T follicular helper cell (primary cell): ENCODE measurements at regions not wholly inside any gene's neighbourhood (a gene's known extent, or its start where the extent isn't known, plus 50 kb on each side); places are given as distances from the start of the nearest gene placed in this dataset.
"Not testable (repeated sequence)": the region's sequence is repeated elsewhere in the genome, so short reads cannot be mapped to it uniquely, and the experiment has no call there.

ENCODE experiments used
- DNase-seq: peaks from one replicate; pipeline ENCODE4 v3.0.0-alpha.2; 2020; ENCODE audit warnings: low read depth

- no peak for DNase-seq
Measured at GRCh38 chr12:107590413-107590812, 95.2 kb upstream of the PWP1 start.

GRCh38 chr12:107590814-107591375 lies 94.7 kb upstream of the PWP1 start:
- DNase-seq, result no peak

- no peak for DNase-seq
Measured at GRCh38 chr12:107593713-107594381, 91.8 kb upstream of the PWP1 start.

DNA sequence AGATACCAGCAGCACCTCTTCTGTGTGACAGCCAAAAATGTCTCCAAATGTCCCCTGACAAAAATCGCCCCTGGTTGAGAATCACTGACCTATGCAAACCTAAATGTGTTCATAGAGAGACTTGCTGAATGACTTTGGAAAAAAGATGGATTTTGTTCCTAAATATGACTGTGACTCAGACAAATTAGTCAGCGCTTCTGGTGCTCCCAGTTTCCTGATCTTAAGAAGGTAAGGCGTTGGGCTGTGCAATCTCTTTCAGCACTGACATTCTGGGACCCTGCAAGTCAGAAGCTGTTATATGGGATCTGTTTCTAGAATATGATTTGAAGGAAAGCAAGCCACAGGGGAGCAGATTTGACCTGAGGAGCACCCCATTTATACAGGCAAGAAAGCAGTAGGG lies 90.6 kb upstream of the PWP1 start:
- no peak for DNase-seq

GRCh38 chr12:107597695-107598410 lies 87.7 kb upstream of the PWP1 start:
- DNase-seq, result no peak

DNA sequence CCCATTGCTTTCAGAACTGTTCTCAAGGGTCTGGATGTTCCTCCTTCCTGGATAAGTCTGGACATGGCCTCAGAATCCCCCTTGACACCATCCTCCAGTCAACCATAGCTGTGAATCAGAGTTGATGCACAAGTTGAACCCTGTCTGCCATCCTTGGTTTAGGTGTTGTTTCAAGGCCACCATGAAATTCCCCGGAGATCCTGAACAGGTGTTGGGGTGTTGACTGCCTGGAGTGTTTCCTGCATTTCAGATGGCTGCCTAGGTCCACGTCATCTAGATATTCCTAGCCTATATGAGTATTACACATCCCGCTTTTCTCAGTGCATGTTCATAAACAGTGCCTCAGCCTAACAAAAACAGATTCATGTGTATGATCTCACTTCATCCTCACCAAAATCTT lies 86.7 kb upstream of the PWP1 start:
- DNase-seq, result no peak

DNA sequence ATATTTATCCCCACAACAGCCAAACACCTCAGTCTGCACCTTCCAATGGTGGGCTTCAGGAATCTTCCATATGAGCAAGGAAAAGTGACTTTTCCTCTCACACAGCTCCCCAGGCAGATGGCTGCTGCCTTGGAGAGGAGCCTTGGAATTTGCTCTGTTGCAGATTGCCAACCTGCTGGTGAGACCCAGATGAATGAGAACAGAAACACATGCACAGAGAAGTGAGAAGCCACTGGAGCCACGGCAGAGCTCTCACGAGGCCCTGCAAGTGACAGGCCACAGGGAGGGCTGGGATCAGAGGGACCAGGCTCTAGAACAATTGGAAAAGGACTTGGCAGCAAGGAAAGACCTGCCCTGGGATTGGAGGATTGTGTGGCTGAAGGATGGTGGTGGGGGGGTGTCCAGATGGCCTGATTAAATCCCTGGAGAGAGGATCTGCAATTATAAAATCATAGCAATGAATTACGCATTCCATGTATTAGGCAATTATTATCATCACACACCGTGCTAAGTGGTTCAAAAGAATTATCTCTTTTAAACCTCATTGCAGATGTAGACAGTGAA lies 84.9 kb upstream of the PWP1 start:
- no peak for DNase-seq

DNA sequence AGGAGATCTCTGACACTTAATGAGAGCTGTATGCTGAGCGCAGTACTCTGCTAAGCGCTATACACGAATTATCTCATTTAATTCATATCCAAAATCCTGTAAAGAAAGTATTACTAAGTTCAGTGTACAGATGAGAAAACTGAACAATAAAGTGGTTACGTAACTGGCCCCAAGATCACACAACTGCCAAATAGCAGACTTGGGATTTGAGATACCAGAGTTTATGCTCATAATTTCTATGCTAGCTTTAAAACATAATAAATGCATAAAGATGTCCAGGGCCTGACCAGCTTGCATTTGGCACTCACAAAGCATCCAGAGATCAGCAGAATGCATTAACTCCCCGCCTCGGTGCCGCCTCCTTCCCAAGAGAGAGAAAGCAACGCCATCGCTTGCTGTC lies 83.2 kb upstream of the PWP1 start:
- DNase-seq, result no peak

DNA sequence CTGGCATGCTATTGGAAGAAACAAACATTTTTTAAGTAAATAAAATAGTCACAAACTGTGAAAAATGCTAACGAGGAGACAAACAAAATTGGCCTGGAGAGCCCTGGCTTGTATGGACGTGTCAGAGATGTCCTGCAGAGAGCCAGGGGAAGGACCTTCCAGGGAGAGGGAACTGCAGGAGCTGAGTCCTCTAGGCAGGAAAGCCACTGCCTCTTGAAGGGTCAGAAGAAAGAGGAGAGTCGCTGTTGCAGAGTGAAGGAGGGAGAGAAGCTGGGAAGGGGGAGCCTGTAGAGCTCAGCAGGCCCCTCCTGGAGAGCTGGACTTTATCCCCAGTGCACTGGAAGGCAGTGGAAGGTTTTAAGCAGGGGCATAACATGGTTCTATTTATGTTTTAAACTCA lies 80.3 kb upstream of the PWP1 start:
- no peak for DNase-seq

GRCh38 chr12:107607464-107608392 lies 77.9 kb upstream of the PWP1 start:
- DNase-seq, result peak; percentile 72

- not testable (repeated sequence) for DNase-seq
Measured at GRCh38 chr12:107608779-107609178, 76.8 kb upstream of the PWP1 start.

GRCh38 chr12:107610021-107610859 lies 75.4 kb upstream of the PWP1 start:
- DNase-seq, result no peak

DNA sequence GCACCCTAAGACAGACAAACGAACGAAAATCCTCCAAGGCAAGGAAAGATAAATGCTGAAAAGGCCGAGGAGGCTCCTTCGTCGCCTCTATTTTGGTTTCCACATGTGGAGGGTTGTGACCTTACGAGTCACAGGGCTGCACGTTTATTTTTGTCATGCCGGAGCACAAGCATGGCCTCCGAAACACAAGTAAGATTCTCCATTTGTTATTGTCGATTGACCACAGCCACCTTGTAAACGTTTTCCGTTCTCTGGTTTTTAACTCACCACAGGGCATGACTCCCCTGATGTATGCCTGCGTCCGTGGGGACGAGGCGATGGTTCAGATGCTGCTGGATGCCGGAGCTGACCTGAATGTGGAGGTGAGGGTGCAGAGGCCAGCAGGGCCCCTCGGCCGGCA lies 73.1 kb upstream of the PWP1 start:
- no peak for DNase-seq

DNA sequence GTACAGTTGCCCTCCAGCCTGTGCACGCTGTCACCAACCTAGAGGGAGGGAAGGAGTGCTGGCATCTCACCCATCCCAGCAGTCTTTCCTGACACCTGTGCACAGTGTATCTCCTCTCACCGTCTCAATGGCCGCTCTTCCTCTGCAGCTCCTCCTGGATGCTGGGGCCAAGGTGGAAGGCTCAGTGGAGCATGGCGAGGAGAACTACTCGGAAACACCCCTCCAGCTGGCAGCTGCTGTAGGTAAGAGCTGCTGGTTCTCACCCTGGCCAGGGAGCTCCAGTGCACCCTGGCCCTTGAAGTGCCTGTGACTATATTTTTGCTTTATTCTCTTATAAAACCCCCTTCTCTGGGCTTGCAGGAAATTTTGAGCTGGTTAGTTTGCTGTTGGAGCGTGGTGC lies 68.7 kb upstream of the PWP1 start:
- no peak for DNase-seq

DNA sequence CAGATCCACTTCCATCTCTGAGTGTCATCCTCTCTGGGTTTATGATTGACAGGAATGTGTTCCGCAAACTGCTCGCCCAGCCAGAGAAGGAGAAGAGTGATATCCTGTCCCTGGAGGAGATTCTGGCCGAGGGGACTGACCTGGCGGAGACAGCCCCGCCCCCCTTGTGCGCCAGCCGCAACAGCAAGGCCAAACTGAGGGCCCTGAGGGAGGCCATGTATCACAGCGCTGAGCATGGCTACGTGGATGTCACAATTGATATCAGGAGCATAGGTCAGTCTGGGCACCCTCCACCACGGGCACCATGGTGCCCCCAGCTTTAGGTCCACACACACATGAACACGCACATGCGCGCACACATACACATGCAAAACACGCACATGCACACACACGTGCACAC lies 67.5 kb upstream of the PWP1 start:
- DNase-seq, result no peak

DNA sequence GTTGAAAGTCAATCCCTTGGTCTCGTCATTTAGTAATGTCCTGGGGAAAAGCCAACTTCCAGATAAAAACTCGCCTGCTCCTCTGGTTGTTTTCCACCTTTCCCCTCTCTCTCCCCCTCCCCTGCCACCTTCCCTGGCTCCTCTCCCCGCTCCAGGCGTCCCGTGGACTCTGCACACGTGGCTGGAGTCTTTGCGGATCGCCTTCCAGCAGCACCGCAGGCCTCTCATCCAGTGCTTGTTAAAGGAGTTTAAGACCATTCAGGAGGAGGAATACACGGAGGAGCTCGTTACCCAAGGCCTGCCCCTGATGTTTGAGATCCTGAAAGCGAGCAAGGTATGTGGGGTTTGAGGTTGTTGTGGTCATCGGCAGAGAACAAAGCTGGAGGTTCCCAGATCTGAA lies 65.8 kb upstream of the PWP1 start:
- DNase-seq, result no peak

DNA sequence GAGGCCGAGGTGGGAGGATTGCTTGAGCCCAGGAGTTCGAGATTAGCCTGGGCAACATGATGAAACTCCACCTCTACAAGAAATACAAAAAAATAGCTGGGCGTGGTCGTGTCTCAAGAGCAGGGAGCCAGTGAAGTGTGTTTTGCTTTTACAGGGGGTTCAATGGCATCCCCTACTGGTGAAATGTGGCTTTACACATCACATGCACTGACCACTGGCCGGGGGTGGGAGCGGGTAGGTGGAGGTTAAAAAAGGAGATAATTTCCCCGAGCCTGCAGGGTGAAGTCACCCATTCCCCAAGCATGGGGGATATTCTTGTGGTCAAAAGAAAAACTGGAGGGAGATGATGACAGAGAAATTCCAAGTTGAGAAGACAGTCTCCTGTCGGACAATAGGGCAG lies 63.6 kb upstream of the PWP1 start:
- DNase-seq, result no peak

DNA sequence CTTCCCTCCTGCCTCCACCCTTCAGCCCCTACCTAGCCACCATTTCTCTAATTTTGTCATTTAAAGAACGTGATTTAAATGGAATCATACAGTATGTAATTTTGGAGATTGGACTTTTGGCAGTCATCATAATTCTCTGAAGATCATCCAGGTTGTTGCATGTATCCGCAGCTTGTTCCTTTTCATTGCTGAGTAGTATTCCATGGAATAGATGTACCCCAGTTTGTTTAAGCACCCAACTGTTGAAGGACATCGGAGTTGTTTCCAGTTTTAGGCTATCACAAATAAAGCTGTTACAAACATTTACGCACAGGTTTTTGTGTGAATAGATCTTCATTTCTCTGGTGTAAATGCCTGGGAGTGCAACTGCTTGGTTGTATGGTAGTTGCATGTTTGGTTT lies 61.1 kb upstream of the PWP1 start:
- DNase-seq, result no peak

- DNase-seq, result no peak
Measured at GRCh38 chr12:107631715-107632114, 53.9 kb upstream of the PWP1 start.

- no peak for DNase-seq
Measured at GRCh38 chr12:107632246-107632645, 53.4 kb upstream of the PWP1 start.

DNA sequence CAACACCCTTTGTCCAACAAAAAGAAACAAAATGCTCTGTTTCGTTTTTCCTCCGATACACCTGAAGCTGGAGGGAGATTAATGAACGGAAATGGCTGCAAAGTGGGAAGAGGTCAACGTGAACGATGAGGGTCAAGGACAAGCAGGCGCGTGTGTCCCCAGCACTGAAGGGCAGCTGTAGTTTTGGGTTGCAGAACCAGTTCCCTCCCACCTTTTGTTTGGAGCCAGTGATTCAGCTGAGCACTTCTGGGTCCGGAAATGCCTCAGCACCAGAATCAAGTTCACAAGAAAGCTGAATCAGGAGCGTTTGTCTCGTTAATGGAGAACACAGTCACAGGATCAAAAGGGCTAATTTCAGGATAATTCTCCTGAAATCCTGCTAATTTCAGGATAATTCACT lies 51.1 kb upstream of the PWP1 start:
- no peak for DNase-seq
